ENCODE measurements at regions not wholly inside any gene's neighbourhood (a gene's known extent, or its start where the extent isn't known, plus 50 kb on each side); places are given as distances from the start of the nearest gene placed in this dataset.

DNA sequence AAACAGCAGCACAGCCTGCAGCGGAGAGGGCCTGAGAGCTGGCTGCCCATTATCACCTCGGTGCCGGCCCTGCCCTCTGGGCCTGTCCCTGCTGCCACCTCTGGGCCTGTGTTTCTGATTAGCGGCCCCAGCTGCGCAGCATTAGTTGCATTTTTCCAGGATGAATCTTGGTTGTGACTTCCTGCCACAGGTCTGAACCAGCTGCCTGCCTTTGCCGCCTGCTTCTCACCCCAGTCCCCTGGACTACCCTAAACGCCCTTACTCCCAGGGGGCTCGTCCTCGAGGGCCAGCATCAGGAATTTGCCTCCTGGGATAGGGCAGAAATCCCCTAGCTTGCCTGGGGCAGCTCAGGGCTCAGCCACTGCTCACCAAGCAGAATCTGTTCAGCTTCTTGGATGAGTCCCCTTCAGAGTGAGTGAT, 342.8 kb downstream of the DYSF start:
- no peak for DNase-seq (ENCODE audit: low spot score)
- TF ChIP-seq, protein P1, sequence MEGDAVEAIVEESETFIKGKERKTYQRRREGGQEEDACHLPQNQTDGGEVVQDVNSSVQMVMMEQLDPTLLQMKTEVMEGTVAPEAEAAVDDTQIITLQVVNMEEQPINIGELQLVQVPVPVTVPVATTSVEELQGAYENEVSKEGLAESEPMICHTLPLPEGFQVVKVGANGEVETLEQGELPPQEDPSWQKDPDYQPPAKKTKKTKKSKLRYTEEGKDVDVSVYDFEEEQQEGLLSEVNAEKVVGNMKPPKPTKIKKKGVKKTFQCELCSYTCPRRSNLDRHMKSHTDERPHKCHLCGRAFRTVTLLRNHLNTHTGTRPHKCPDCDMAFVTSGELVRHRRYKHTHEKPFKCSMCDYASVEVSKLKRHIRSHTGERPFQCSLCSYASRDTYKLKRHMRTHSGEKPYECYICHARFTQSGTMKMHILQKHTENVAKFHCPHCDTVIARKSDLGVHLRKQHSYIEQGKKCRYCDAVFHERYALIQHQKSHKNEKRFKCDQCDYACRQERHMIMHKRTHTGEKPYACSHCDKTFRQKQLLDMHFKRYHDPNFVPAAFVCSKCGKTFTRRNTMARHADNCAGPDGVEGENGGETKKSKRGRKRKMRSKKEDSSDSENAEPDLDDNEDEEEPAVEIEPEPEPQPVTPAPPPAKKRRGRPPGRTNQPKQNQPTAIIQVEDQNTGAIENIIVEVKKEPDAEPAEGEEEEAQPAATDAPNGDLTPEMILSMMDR (IDR thresholded peaks at IDR 0.05; ENCODE audit: borderline replicate concordance, control extremely low read depth, extremely low read depth, insufficient read depth, missing control alignments): no peak
- in situ Hi-C loops (cut with MboI; ENCODE audit: low sequenced_read_pairs, unreplicated experiment): no loop called here

DNA sequence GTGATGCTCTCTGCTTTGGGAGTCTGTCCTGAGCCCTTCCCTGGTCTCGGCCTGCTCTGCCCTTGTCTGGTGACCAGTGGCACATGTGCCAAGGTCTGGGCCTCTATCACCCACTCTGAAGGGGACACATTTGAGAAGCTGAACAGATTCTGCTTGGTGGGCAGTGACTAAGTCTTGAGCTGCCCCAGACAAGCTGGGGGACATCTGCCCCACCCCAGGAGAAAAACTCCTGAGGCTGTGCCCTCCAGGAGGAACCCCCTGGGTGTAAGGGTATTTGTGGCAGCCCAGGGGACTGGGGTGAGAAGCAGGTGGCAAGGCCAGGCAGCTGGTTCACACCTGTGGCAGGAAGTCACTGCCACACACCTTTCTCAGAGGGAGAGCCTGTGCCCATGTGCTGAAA, 342.1 kb downstream of the DYSF start:
- DNase-seq (ENCODE audit: low spot score): no peak
- TF ChIP-seq, protein P1 (IDR thresholded peaks at IDR 0.05; ENCODE audit: borderline replicate concordance, control extremely low read depth, extremely low read depth, insufficient read depth, missing control alignments): no peak

DNA sequence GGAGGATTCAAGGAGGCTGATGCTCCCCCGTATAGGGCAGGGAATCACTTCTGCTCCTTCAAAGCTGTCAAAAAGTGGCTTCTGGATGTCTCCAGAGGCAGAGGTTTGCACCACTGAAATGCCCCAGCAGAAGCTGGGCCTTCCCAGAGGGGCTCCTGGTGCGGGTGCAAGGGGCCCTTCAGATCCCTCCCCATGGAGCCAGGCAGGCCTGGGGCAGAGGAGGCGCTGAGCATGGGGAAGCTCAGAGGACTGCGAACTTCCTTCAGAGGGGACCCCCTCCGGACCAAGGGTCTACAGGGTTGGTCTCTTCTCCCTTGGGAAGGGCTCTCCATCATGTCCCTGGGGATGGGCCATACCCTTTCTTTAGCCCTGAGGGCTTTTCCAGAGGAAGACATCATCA, 341.2 kb downstream of the DYSF start:
- TF ChIP-seq, protein P1 (IDR thresholded peaks at IDR 0.05; ENCODE audit: borderline replicate concordance, control extremely low read depth, extremely low read depth, insufficient read depth, missing control alignments): no peak
- DNase-seq (ENCODE audit: low spot score): no peak
- in situ Hi-C loops (cut with MboI; ENCODE audit: low sequenced_read_pairs, unreplicated experiment): no loop called here

More for the DNA sequence above, 342.1 kb downstream of the DYSF start:
- in situ Hi-C loops (cut with MboI; ENCODE audit: low sequenced_read_pairs, unreplicated experiment): no loop called here

DNA sequence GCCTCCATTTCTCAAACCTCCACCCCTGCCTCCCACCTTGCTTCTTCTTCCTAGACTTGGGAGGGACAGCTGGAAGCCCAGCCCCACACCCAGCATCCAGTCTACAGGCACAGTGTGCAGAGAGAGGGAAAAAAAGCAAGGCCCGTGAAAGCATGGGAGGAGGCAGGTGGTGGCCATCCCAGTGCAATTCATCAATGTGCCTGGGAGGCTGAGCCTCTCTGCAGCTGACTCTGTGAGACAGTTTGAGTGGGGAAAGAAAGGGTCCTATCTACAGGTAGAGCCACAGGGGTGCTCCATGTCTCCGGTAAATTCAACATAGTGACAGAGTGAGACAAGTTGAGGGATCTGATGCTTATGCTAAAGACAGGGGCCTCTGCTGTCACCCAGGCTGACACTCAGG, 340.6 kb downstream of the DYSF start:
- in situ Hi-C loops (cut with MboI; ENCODE audit: low sequenced_read_pairs, unreplicated experiment): no loop called here

DNA sequence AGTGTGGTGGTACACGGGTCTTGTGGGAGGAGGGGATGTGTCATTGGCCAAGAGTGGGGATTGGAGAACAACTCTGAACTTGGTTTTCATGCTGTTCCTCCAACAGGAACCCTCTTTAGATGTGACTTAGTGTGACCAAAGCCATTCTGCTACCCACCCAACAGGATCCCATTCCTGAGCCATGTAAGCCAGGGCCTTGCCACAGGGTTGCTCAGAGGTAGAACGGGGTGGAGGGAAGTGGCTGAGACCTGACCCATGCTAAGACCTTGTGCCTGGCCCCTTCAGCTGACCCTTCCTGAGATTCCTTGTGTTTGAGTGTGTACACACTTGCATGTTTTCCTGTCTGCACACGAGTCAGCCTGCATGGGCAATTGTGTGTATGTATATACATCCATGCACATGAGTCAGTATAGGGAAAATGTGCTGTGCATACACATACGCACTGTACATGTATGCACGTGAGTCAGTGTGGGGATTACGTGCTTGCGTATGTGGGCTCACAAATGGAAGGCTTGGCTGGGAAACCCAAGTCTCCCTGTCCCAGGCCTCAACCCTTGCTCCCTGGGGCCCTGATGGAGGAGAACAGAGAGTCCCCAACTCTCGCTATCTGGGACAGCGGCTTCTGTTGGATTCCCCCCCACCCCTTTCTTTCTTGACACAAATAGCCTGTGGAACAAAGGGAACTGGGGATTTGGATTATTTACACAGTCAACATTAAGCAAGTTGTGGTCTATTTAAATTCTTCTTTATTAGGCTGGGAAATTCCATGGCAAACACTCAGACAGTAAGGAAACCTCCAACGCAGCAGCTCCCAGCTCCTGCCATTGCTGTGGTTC, 339.8 kb downstream of the DYSF start:
- TF ChIP-seq, protein P1 (IDR thresholded peaks at IDR 0.05; ENCODE audit: borderline replicate concordance, control extremely low read depth, extremely low read depth, insufficient read depth, missing control alignments): no peak
- no peak for DNase-seq (ENCODE audit: low spot score)
- in situ Hi-C loops (cut with MboI; ENCODE audit: low sequenced_read_pairs, unreplicated experiment): no loop called here

More for the DNA sequence above, 340.6 kb downstream of the DYSF start:
- TF ChIP-seq, protein P1 (IDR thresholded peaks at IDR 0.05; ENCODE audit: borderline replicate concordance, control extremely low read depth, extremely low read depth, insufficient read depth, missing control alignments): no peak
- no peak for DNase-seq (ENCODE audit: low spot score)

DNA sequence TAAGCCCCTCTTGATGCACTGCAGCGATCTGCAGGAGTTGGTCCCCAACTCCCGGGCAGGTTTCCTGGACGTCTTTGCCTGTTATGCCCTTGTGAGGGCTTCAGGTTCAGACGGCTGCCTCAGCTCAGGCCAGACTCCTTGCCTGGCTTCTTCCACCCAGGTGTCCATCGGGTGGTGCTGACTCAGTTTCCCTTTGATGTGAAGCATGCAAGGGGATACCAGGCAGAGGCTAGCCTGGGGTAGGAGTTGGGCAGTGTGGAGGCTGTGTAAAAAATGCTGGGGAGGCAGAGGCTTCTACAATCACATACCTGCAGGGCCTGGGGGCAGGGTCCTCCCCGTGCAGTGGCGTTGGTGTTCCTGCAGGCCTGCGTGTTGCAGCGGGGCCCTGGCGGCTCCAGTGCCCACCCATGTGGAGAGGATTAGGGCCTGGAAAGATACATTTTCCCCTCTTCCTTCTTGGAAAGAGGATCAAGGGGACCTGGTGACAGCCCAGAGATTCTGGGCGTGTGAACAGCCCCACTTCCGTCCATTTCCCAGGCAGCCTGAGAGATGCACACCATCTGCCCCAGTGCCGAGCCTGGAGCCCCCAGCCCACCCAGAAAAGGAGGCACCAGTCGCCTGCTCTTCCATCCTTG, 338.3 kb downstream of the DYSF start:
- in situ Hi-C loops (cut with MboI; ENCODE audit: low sequenced_read_pairs, unreplicated experiment): no loop called here
- DNase-seq (ENCODE audit: low spot score): no peak
- TF ChIP-seq, protein P1 (IDR thresholded peaks at IDR 0.05; ENCODE audit: borderline replicate concordance, control extremely low read depth, extremely low read depth, insufficient read depth, missing control alignments): no peak

Measured in GM13976 (cell line).